ENCODE measurements at regions not wholly inside any gene's neighbourhood (a gene's known extent, or its start where the extent isn't known, plus 50 kb on each side); places are given as distances from the start of the nearest gene placed in this dataset.

- Histone ChIP-seq H3K36me3 (ENCODE audit: control insufficient read depth in 4 of 4, insufficient read depth in 3 of 4, low read depth in 1 of 4, low read length in 3 of 4) (no peaks in the 10 kb centered on the region), H3K9me3 (ENCODE audit: control insufficient read depth in 4 of 4, low read length in 3 of 4) (peaks cover 0 to 3% (median 0%) of the 10 kb centered on the region in 4 donors), H3K9ac (ENCODE audit: low read depth in 1 of 2, low read length in 2 of 2) (no peak overlapping the region), H3K27ac (ENCODE audit: low read depth in 1 of 2, low read length in 2 of 2) (no peak overlapping the region), H3K4me1 (ENCODE audit: control insufficient read depth in 4 of 4, insufficient read depth in 4 of 4, low read length in 3 of 4) (no peaks in the 10 kb centered on the region), H3K27me3 (ENCODE audit: control insufficient read depth in 4 of 4, insufficient read depth in 4 of 4, low read length in 3 of 4) (no peaks in the 10 kb centered on the region), H3K4me3 (ENCODE audit: low read depth in 1 of 3, low read length in 3 of 3) (no peak overlapping the region)
- TF ChIP-seq MAX (IDR thresholded peaks at IDR 0.05), result no peak
- no peak for TF ChIP-seq RAD21 (IDR thresholded peaks at IDR 0.05)
- TF ChIP-seq HNF4A (conservative IDR thresholded peaks at IDR 0.05), result no peak
- TF ChIP-seq FOXA2 (IDR thresholded peaks at IDR 0.05), result no peak
- no peak for TF ChIP-seq YY1 (IDR thresholded peaks at IDR 0.05)
- TF ChIP-seq TAF1 (conservative IDR thresholded peaks at IDR 0.05), result no peak
- TF ChIP-seq HNF4G (IDR thresholded peaks at IDR 0.05), result no peak
- no peak for TF ChIP-seq ZBTB33 (IDR thresholded peaks at IDR 0.05)
- no peak for TF ChIP-seq RXRA (IDR thresholded peaks at IDR 0.05)
- no peak for TF ChIP-seq GABPA (IDR thresholded peaks at IDR 0.05 in 1 of 2, conservative IDR thresholded peaks at IDR 0.05 in 1 of 2)
- no peak for TF ChIP-seq SP1 (IDR thresholded peaks at IDR 0.05)
- no peak for TF ChIP-seq FOXA1 (IDR thresholded peaks at IDR 0.05)
- no peak for TF ChIP-seq ATF3 (IDR thresholded peaks at IDR 0.05)
- no peak for TF ChIP-seq CTCF (IDR thresholded peaks at IDR 0.05; ENCODE audit: low read depth, low read length, missing input control)
- TF ChIP-seq NR2F2 (IDR thresholded peaks at IDR 0.05), result no peak
- no peak for TF ChIP-seq EGR1 (IDR thresholded peaks at IDR 0.05; ENCODE audit: low read depth in 2 of 2)
- TF ChIP-seq JUND (IDR thresholded peaks at IDR 0.05), result no peak
- 82% methylated on average over 6 of the region's 6 CpGs for WGBS
- DNase-seq (ENCODE audit: low spot score), result no peak
Observed at GRCh38 chr9:8012986-8013385, 213.4 kb upstream of the DMAC1 start.

GRCh38 chr9:8011974-8012373, 212.4 kb upstream of the DMAC1 start:
- H3K4me1 ChIP-seq (ENCODE audit: control insufficient read depth in 4 of 4, insufficient read depth in 4 of 4, low read length in 3 of 4), result no peaks in the 10 kb centered on the region
- H3K27ac ChIP-seq (ENCODE audit: low read depth in 1 of 2, low read length in 2 of 2), result no peak overlapping the region
- H3K36me3 ChIP-seq (ENCODE audit: control insufficient read depth in 4 of 4, insufficient read depth in 3 of 4, low read depth in 1 of 4, low read length in 3 of 4), result no peaks in the 10 kb centered on the region
- no peaks in the 10 kb centered on the region for H3K27me3 ChIP-seq (ENCODE audit: control insufficient read depth in 4 of 4, insufficient read depth in 4 of 4, low read length in 3 of 4)
- no peak for TF ChIP-seq CTCF (IDR thresholded peaks at IDR 0.05; ENCODE audit: low read depth, low read length, missing input control)
- TF ChIP-seq RAD21 (IDR thresholded peaks at IDR 0.05), result no peak
- TF ChIP-seq EGR1 (IDR thresholded peaks at IDR 0.05; ENCODE audit: low read depth in 2 of 2), result no peak
- H3K4me3 ChIP-seq (ENCODE audit: low read depth in 1 of 3, low read length in 3 of 3), result no peak overlapping the region
- H3K9ac ChIP-seq (ENCODE audit: low read depth in 1 of 2, low read length in 2 of 2), result no peak overlapping the region
- peaks cover 0 to 3% (median 0%) of the 10 kb centered on the region in 4 donors for H3K9me3 ChIP-seq (ENCODE audit: control insufficient read depth in 4 of 4, low read length in 3 of 4)
- 54% methylated on average over 1 of the region's 1 CpG for WGBS
- no peak for DNase-seq (ENCODE audit: low spot score)
